Nephron progenitor cell (in vitro differentiated cells): ENCODE measurements at regions not wholly inside any gene's neighbourhood (a gene's known extent, or its start where the extent isn't known, plus 50 kb on each side); places are given as distances from the start of the nearest gene placed in this dataset.

Experiments used
- DNase-seq: peaks from one replicate; pipeline ENCODE4 v3.0.0; 2021
- H3K27ac Mint-ChIP-seq: 2 replicates; pipeline ENCODE4 v1.8.0; 2021; ENCODE audit warnings: mild to moderate bottlenecking, moderate library complexity, mixed read lengths
- H3K27me3 Mint-ChIP-seq: 2 replicates; pipeline ENCODE4 v1.8.0; 2021; ENCODE audit warnings: mild to moderate bottlenecking, low read depth, mixed read lengths; ENCODE audit not compliant: poor library complexity
- H3K36me3 Mint-ChIP-seq: 2 replicates; pipeline ENCODE4 v1.8.0; 2021; ENCODE audit warnings: low read depth, mixed read lengths
- H3K4me1 Mint-ChIP-seq: 2 replicates; pipeline ENCODE4 v1.8.0; 2021; ENCODE audit warnings: mixed read lengths
- H3K4me3 Mint-ChIP-seq: 2 replicates; pipeline ENCODE4 v1.8.0; 2021; ENCODE audit warnings: mild to moderate bottlenecking, moderate library complexity, mixed read lengths
- H3K9me3 Mint-ChIP-seq: 2 replicates; pipeline ENCODE4 v1.8.0; 2021; ENCODE audit warnings: mild to moderate bottlenecking, moderate library complexity, mixed read lengths
- CTCF ChIP-seq: fragments of 200-600 bp; sonication (generic); IDR thresholded peaks from 2 replicates; pipeline ENCODE4 v1.5.0; 2021; ENCODE audit warnings: antibody characterized with exemption

DNA sequence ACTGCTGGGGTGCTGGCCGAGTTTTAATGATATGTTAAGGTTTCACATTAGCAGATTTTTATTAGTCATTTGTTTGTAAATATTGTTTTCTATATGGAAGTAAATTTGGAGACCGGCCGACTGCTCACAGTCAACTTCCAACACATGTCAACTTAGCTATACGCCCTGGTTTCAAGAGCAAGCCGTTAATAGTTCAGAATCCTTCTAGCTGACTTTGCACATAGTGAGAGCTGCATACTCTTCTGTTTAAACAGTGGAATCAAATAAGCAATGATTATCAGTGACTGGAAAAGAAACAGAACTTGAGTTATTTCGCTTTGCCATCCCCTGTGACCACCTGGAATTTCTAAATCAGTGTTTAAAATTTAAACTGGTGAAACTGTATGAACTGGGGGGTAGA, 109.9 kb downstream of the PFKFB3 start:
- TF ChIP-seq CTCF, result no peak
- Mint-ChIP-seq H3K4me1 (peaks cover 14% of the 10 kb centered on the region), H3K4me3 (no peak overlapping the region), H3K27ac (no peak overlapping the region), H3K36me3 (peaks cover under 1% of the 10 kb centered on the region), H3K27me3 (peaks cover 20% of the 10 kb centered on the region), H3K9me3 (peaks cover 4% of the 10 kb centered on the region)
- no peak for DNase-seq

- Mint-ChIP-seq H3K9me3 (no peaks in the 10 kb centered on the region), H3K4me3 (no peak overlapping the region), H3K4me1 (peaks cover 14% of the 10 kb centered on the region), H3K27me3 (peaks cover 22% of the 10 kb centered on the region), H3K27ac (peak overlapping the region; percentile 12), H3K36me3 (no peaks in the 10 kb centered on the region)
- TF ChIP-seq CTCF, result no peak
- DNase-seq, result no peak
These were observed 110.6 kb downstream of the PFKFB3 start for GRCh38 chr10:6313111-6313895.

DNA sequence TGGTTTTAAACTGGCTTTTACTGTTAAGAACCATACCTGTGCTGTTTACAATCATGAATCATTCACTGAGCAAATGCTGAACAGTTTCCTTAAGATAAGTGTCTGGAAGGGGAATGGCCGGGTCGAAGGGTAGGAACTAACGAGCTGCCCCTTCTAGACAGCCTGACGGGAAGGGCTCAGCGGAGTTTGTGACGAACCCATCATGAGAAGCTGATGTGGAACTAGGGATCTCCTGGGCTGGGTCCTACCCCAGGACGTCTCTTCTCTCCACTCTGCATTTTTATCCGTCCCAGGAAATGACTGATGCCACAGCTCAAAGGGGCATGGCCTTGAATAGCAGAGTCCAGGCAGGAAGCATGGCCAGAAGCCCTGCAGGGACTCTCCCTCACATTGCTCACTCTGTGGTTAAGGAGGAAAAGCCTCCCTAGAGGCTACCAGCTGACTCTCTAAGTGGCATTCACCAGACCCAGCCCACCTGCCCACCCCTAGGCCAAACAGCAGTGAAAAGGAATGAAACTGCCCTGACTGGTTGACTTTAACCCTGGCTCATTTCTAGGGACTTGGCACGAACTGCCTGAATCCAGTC, 112.0 kb downstream of the PFKFB3 start:
- no peak for DNase-seq
- Mint-ChIP-seq H3K4me1 (peaks cover 14% of the 10 kb centered on the region), H3K27ac (no peak overlapping the region), H3K36me3 (peaks cover 4% of the 10 kb centered on the region), H3K9me3 (peaks cover 3% of the 10 kb centered on the region), H3K4me3 (no peak overlapping the region), H3K27me3 (peaks cover 19% of the 10 kb centered on the region)
- TF ChIP-seq CTCF, result no peak

DNA sequence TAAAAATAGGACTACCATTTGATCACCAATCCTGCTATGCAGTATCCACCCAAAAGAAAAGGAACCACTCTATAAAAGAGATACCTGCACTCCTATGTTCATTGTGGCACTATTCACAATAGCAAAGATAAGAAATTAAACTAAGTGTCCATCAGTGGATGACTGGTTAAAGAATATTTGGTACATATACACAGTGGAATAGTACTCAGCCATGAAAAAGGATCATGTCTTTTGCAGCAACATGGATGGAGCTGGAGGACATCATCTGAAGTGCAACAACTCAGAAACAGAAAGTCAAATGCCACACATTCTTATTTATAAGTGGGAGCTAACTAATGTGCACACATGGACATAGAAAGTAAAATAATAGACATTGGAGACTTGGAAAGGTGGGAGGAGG, 116.4 kb downstream of the PFKFB3 start:
- Mint-ChIP-seq H3K9me3 (peaks cover 3% of the 10 kb centered on the region), H3K4me1 (peaks cover 4% of the 10 kb centered on the region), H3K4me3 (no peak overlapping the region), H3K27ac (no peak overlapping the region), H3K36me3 (peaks cover 4% of the 10 kb centered on the region), H3K27me3 (peaks cover 16% of the 10 kb centered on the region)
- DNase-seq, result no peak
- no peak for TF ChIP-seq CTCF

DNA sequence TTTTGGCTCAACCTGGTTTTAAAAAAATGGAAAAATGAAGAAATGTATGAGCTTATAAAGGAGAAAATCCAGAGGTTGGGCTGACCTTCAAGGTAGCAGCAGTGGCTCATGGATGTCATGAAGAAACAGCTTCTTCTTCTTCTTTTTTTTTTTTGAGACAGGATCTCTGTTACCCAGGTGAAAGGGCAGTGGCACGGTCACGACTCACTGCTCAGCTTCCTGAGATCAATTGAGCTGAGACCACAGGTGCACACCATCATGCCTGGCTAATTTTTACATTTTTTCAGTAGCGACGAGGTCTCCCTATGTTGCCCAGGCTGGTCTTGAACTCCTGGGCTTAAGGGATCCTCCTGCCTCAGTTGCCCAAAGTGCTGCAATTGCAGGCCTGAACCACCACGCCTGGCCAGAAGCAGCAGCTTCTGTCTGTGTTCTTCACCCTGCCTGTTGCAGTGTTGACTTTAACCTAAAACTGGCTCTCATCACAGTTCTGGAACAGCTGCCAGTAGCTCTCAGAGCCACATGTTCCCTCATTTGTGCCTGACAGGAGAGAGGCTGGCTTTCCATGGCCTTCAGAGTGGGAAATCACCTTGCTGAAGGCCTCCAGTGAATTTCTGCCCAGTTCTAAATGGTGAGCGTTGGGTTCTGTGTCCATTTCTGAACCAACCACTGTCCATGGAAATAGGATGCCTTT, 117.7 kb downstream of the PFKFB3 start:
- no peak overlapping the region for H3K4me3 Mint-ChIP-seq
- H3K36me3 Mint-ChIP-seq, result peaks cover 4% of the 10 kb centered on the region
- H3K27ac Mint-ChIP-seq, result no peak overlapping the region
- peaks cover 10% of the 10 kb centered on the region for H3K27me3 Mint-ChIP-seq
- H3K4me1 Mint-ChIP-seq, result no peaks in the 10 kb centered on the region
- no peak for TF ChIP-seq CTCF
- H3K9me3 Mint-ChIP-seq, result peaks cover 3% of the 10 kb centered on the region
- no peak for DNase-seq
